Right lobe of liver (tissue), 6 donors: ENCODE measurements at regions not wholly inside any gene's neighbourhood (a gene's known extent, or its start where the extent isn't known, plus 50 kb on each side); places are given as distances from the start of the nearest gene placed in this dataset.

Experiments
- ATAC-seq, 4 donors: fragments of 200-7000 bp; cut with Tn5 transposase; one replicate each; pipeline ENCODE4 v1.9.1; 2020; ENCODE audit warnings: mild to moderate bottlenecking in 4 of 4, moderate library complexity in 4 of 4
- DNase-seq, 3 donors: peaks; one replicate each; pipeline ENCODE4 v3.0.0-alpha.2; 2020
- H3K27ac ChIP-seq, 3 donors: fragments of 200-600 bp; one replicate each; pipeline ENCODE4 v1.8.0; 2022
- H3K27me3 ChIP-seq, 2 donors: fragments of 200-600 bp; one replicate each; pipeline ENCODE4 v1.8.0; 2022
- H3K36me3 ChIP-seq, 4 donors: fragments of 200-600 bp; sonication (generic) in 1 of 4; one replicate each; pipeline versions ENCODE4 v1.5.1 to v1.8.0; 2017 to 2022; ENCODE audit warnings: control low read depth in 1 of 4
- H3K4me1 ChIP-seq, 4 donors: fragments of 200-600 bp; sonication (generic) in 1 of 4; one replicate each; pipeline versions ENCODE4 v1.5.1 to v1.8.0; 2017 to 2022; ENCODE audit warnings: control low read depth in 1 of 4
- H3K4me3 ChIP-seq, 3 donors: fragments of 200-600 bp; one replicate each; pipeline ENCODE4 v1.8.0; 2022
- H3K9me3 ChIP-seq, 4 donors: fragments of 200-600 bp; sonication (generic) in 1 of 4; one replicate each; pipeline versions ENCODE4 v1.5.1 to v1.8.0; 2017 to 2022; ENCODE audit warnings: control low read depth in 1 of 4
- CTCF ChIP-seq, 4 donors: fragments of 200-600 bp in 3 of 4; fragments of 450-650 bp in 1 of 4; IDR thresholded peaks; one replicate each; pipeline versions ENCODE4 v1.5.1 to v1.8.0; 2016 to 2022; ENCODE audit warnings: antibody characterized with exemption in 4 of 4, mild to moderate bottlenecking in 2 of 4
- POLR2A ChIP-seq: fragments of 450-650 bp; IDR thresholded peaks from one replicate; pipeline ENCODE4 v1.6.1; 2017; ENCODE audit warnings: antibody characterized with exemption, mild to moderate bottlenecking
- WGBS: methylation state at CpG from one replicate; pipeline ENCODE4 v1.1.6; 2018; ENCODE audit warnings: low coverage, low lambda C conversion rate; ENCODE audit not compliant: insufficient coverage; ENCODE audit errors: missing lambda C conversion rate; 5-methylcytosine and 5-hydroxymethylcytosine counted together
- intact Hi-C, 2 donors: fragments of 100-400 bp; cut with DNase I; formaldehyde crosslinking; loops; one replicate each; pipeline versions ENCODE4 v1.11.2 to v1.14.1; 2022
- donor health status: DM: no; HTN: yes; CAD: no.
- donor health status: DM: no; HTN: no; CAD: no.
- donor health status: DM: no; HTN: no; CAD: no.
- donor health status: DM: no; HTN: yes; CAD: no.
- donor health status: DM: no; HTN: yes; CAD: no.

- ATAC-seq (no peak), DNase-seq (no peak)
- TF ChIP-seq CTCF (IDR thresholded peaks at IDR 0.05) (no peak), POLR2A (no peak)
Measured at GRCh38 chr6:43956478-43956877, 170.8 kb downstream of the MRPL14 start.

GRCh38 chr6:43954311-43955131, 172.7 kb downstream of the MRPL14 start:
- peak overlapping the region in 2 of 3 donors; percentile 3 for H3K27ac ChIP-seq
- peak; percentile 48 to 86 (median 74) for DNase-seq

More at GRCh38 chr6:43956478-43956877, 170.8 kb downstream of the MRPL14 start:
- Histone ChIP-seq H3K36me3 (no peaks in the 10 kb centered on the region), H3K27me3 (no peaks in the 10 kb centered on the region), H3K27ac (no peak overlapping the region), H3K9me3 (no peaks in the 10 kb centered on the region), H3K4me1 (peaks cover 0 to 22% (median 2%) of the 10 kb centered on the region in 4 donors), H3K4me3 (no peak overlapping the region)
- 84% methylated on average over 3 of the region's 3 CpGs for WGBS
- intact Hi-C loops: loop anchor here (10.0 kb wide), 2 partner anchors 102 to 108 kb away; no protein-coding TSS in a partner anchor

DNA sequence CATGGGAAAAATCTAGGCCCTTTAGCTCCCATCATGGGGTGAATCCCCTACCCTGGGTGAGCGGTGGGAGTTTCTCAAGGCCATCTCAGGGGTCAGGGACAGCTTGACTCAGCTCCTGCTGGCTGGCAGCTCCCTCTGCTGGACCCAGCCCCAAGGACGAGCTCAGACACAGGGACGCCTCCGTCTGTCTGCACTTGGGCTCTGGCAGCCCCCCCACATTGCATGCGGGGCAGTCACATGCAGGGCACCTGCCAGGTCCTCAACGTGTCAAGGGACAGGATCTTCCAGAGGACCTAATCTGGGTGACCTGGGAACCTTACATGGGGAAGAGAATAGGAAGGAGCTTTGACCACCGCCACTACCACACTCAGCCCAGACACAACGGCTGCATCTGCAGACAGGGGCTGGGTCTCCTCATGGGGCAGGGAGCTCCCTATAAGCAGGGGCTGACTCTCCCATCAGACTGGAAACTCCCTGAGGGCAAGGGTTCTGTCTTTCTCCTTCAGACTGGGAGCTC, 173.4 kb downstream of the MRPL14 start:
- Histone ChIP-seq H3K4me3 (no peak overlapping the region), H3K27ac (peak overlapping the region in 1 of 3 donors; percentile 1), H3K36me3 (no peaks in the 10 kb centered on the region), H3K9me3 (no peaks in the 10 kb centered on the region), H3K27me3 (no peaks in the 10 kb centered on the region), H3K4me1 (peaks cover 0 to 30% (median 8%) of the 10 kb centered on the region in 4 donors)
- ATAC-seq: peak; percentile 11 to 40 (median 22)
- TF ChIP-seq POLR2A (no peak), CTCF (IDR thresholded peaks at IDR 0.05) (peak; percentile 22 to 43 (median 24))
- intact Hi-C loops: loop anchor here (10.0 kb wide), 2 partner anchors 99 to 111 kb away; no protein-coding TSS in a partner anchor
- DNase-seq: peak in 2 of 3 donors; percentile 44 to 59
- no CpG with 5 or more reads among the region's 8 CpGs for WGBS

More at GRCh38 chr6:43954311-43955131, 172.7 kb downstream of the MRPL14 start:
- no CpG with 5 or more reads among the region's 12 CpGs for WGBS
- Histone ChIP-seq H3K36me3 (no peaks in the 10 kb centered on the region), H3K4me1 (peaks cover 0 to 30% (median 8%) of the 10 kb centered on the region in 4 donors), H3K4me3 (no peak overlapping the region), H3K27me3 (no peaks in the 10 kb centered on the region), H3K9me3 (no peaks in the 10 kb centered on the region)
- intact Hi-C loops: loop anchor here (10.0 kb wide), 2 partner anchors 100 to 110 kb away; no protein-coding TSS in a partner anchor
- no peak for TF ChIP-seq CTCF (IDR thresholded peaks at IDR 0.05)
- peak; percentile 37 for TF ChIP-seq POLR2A
- ATAC-seq: peak; percentile 58 to 77 (median 67)

- no peaks in the 10 kb centered on the region for H3K27me3 ChIP-seq
- peaks cover 0 to 30% (median 8%) of the 10 kb centered on the region in 4 donors for H3K4me1 ChIP-seq
- H3K36me3 ChIP-seq: no peaks in the 10 kb centered on the region
- TF ChIP-seq CTCF (IDR thresholded peaks at IDR 0.05) (no peak), POLR2A (no peak)
- intact Hi-C loops: loop anchor here (10.0 kb wide), 2 partner anchors 98 to 112 kb away; no protein-coding TSS in a partner anchor
- H3K4me3 ChIP-seq: no peak overlapping the region
- no peak overlapping the region for H3K27ac ChIP-seq
- DNase-seq: no peak
- 83% methylated on average over 1 of the region's 2 CpGs for WGBS
- ATAC-seq: no peak
- no peaks in the 10 kb centered on the region for H3K9me3 ChIP-seq
Measured at GRCh38 chr6:43953256-43953655, 174.0 kb downstream of the MRPL14 start.
